Suprapubic skin (tissue), 3 donors: ENCODE measurements at regions not wholly inside any gene's neighbourhood (a gene's known extent, or its start where the extent isn't known, plus 50 kb on each side); places are given as distances from the start of the nearest gene placed in this dataset.

Experiments
- EP300 ChIP-seq: sonication (generic); formaldehyde crosslinking; IDR thresholded peaks from one replicate; pipeline ENCODE4 v1.6.1; 2017; ENCODE audit warnings: antibody characterized with exemption
- POLR2A ChIP-seq, 2 donors: fragments of 450-650 bp; IDR thresholded peaks; one replicate each; pipeline ENCODE4 v1.6.1; 2017; ENCODE audit warnings: antibody characterized with exemption in 2 of 2, mild to moderate bottlenecking in 2 of 2, moderate library complexity in 2 of 2
- TF ChIP-seq, protein P1 (sequence below), 2 donors: fragments of 200-600 bp in 1 of 2; fragments of 450-650 bp in 1 of 2; sonication (generic) in 1 of 2; IDR thresholded peaks; one replicate each; pipeline ENCODE4 v1.5.1; 2016 to 2019; ENCODE audit warnings: antibody characterized with exemption in 2 of 2, mild to moderate bottlenecking in 1 of 2, moderate library complexity in 1 of 2

DNA sequence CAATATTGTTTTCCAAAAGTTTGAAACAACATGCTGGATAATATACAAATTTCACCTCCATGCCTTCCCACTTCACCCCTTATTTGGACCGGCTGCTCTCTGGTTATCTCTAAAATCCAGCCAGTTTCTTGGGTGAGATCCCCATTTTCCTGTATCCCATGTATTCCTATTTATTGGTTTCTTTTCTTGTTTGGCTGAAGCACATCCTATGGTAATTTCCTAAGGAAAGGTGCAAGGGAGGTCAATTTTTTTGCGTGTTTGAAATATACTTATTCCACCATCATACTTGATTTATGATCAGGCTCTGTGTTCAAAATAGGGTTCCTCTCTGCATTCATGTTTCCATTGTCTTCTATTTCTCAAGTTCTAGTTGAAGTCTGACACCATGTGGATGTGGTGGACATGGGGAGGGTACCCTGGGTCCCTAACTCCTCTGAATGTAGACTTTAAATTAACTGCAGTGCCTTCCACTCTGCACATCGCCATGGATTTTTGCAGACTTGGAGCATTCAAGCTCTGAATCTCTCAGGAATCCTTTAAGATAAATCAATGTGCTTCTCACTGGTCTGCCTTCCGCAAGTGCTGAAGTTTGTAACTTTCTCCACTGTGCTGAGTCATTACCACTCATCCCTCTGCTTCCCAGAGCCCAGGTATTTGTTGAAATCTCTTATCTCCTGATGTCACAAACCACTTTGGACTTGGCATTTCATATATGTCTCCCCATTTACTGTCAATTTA, 52.1 kb upstream of the TLE3 start:
- no peak for TF ChIP-seq POLR2A (IDR thresholded peaks at IDR 0.05)
- TF ChIP-seq, protein P1, sequence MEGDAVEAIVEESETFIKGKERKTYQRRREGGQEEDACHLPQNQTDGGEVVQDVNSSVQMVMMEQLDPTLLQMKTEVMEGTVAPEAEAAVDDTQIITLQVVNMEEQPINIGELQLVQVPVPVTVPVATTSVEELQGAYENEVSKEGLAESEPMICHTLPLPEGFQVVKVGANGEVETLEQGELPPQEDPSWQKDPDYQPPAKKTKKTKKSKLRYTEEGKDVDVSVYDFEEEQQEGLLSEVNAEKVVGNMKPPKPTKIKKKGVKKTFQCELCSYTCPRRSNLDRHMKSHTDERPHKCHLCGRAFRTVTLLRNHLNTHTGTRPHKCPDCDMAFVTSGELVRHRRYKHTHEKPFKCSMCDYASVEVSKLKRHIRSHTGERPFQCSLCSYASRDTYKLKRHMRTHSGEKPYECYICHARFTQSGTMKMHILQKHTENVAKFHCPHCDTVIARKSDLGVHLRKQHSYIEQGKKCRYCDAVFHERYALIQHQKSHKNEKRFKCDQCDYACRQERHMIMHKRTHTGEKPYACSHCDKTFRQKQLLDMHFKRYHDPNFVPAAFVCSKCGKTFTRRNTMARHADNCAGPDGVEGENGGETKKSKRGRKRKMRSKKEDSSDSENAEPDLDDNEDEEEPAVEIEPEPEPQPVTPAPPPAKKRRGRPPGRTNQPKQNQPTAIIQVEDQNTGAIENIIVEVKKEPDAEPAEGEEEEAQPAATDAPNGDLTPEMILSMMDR (IDR thresholded peaks at IDR 0.05), result no peak
- TF ChIP-seq EP300, result no peak
